GM12891 (cell line): ENCODE measurements at regions not wholly inside any gene's neighbourhood (a gene's known extent, or its start where the extent isn't known, plus 50 kb on each side); places are given as distances from the start of the nearest gene placed in this dataset.

Experiments used
- PAX5 ChIP-seq: IDR thresholded peaks from 2 replicates; pipeline ENCODE4 v1.6.1; 2011; ENCODE audit warnings: low read length, moderate library complexity, mild to moderate bottlenecking; ENCODE audit not compliant: insufficient read depth, severe bottlenecking
- POLR2A ChIP-seq: IDR thresholded peaks from 2 replicates; pipeline ENCODE4 v1.6.1; 2011; ENCODE audit warnings: low read depth, low read length, control low read depth
- POLR2AphosphoS5 ChIP-seq: IDR thresholded peaks from 2 replicates; pipeline ENCODE4 v1.6.1; 2011; ENCODE audit warnings: low read depth, low read length, control low read depth
- POU2F2 ChIP-seq: IDR thresholded peaks from 2 replicates; pipeline ENCODE4 v1.6.1; 2011; ENCODE audit warnings: low read depth, mild to moderate bottlenecking, control low read depth, low read length, moderate library complexity
- SPI1 ChIP-seq: IDR thresholded peaks from 2 replicates; pipeline ENCODE4 v1.6.1; 2011; ENCODE audit warnings: low read depth, low read length, control low read depth
- TAF1 ChIP-seq: IDR thresholded peaks from 2 replicates; pipeline ENCODE4 v1.6.1; 2011; ENCODE audit warnings: low read depth, low read length, control low read depth

- TF ChIP-seq POLR2A (no peak), TAF1 (no peak), POLR2AphosphoS5 (no peak), SPI1 (no peak), PAX5 (no peak), POU2F2 (no peak)
These were observed 341.6 kb upstream of the AUTS2 start for GRCh38 chr7:69256634-69257081.
